ENCODE measurements at regions not wholly inside any gene's neighbourhood (a gene's known extent, or its start where the extent isn't known, plus 50 kb on each side); places are given as distances from the start of the nearest gene placed in this dataset.

DNA sequence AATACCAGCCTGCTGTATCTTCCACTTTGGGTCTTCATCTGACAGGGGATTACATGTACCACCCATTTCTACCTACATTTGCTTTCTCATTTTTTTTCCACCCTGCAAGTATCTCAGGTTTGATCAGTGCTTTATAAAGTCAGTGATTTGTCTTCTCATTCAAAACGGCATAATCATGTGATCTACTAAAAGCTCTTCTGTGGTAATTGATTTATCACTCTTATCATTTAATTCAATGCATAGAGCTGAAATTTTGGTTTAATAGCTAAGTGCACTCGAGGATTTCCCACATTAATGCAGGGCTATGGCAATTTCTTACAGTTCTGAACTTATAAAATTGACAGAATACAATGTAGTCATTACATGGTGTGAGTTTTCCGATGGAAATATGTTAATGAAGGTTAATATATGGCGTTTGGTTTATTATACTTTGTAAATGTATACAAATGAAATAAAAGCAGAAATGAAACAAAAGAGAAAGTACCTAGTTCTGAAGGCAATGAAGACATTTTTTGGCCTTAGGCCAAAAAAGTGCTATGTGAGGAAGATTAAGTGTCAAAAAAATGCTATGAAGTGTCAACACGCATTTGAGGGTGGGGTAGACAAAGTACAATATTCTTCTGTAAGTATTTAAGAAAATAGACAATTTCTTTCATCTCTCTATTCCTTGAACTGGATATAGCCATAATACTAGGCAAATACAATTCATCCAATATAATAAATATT lies 457.3 kb downstream of the ETV1 start:
- no peaks in the 10 kb centered on the region for H3K36me3 ChIP-seq (ENCODE audit: control insufficient read depth, low read length)
- TF ChIP-seq CTCF (IDR thresholded peaks at IDR 0.05; ENCODE audit: low read depth, low read length, poor library complexity, severe bottlenecking) (no peak), EZH2phosphoT487 (IDR thresholded peaks at IDR 0.05; ENCODE audit: borderline replicate concordance, low read length) (no peak)
- H3K9me2 ChIP-seq (replicated peaks; ENCODE audit: control insufficient read depth, low read length) = no peaks in the 10 kb centered on the region
- no peaks in the 10 kb centered on the region for H3K4me1 ChIP-seq (ENCODE audit: control insufficient read depth, low read length)
- no peaks in the 10 kb centered on the region for H3K9me3 ChIP-seq (ENCODE audit: control insufficient read depth, insufficient read depth, low read length)
- no peaks in the 10 kb centered on the region for H4K20me1 ChIP-seq (ENCODE audit: control insufficient read depth, insufficient read depth, low read depth, low read length)
- H3K4me3 ChIP-seq (ENCODE audit: low read length) = no peak overlapping the region
- no peaks in the 10 kb centered on the region for H3F3A ChIP-seq (ENCODE audit: control insufficient read depth, insufficient read depth)
- H3K27me3 ChIP-seq (ENCODE audit: control insufficient read depth, low read length) = no peaks in the 10 kb centered on the region
- no peak overlapping the region for H3K27ac ChIP-seq (ENCODE audit: low read depth, low read length)
- no peaks in the 10 kb centered on the region for H3K79me2 ChIP-seq (ENCODE audit: control insufficient read depth, low read length)
- H3K4me2 ChIP-seq (ENCODE audit: low read length) = no peak overlapping the region

- H3K27me3 ChIP-seq (ENCODE audit: control insufficient read depth, low read length) = no peaks in the 10 kb centered on the region
- TF ChIP-seq EZH2phosphoT487 (IDR thresholded peaks at IDR 0.05; ENCODE audit: borderline replicate concordance, low read length) (no peak), CTCF (IDR thresholded peaks at IDR 0.05; ENCODE audit: low read depth, low read length, poor library complexity, severe bottlenecking) (no peak)
- no peaks in the 10 kb centered on the region for H3K9me2 ChIP-seq (replicated peaks; ENCODE audit: control insufficient read depth, low read length)
- H3K4me1 ChIP-seq (ENCODE audit: control insufficient read depth, low read length) = no peaks in the 10 kb centered on the region
- H4K20me1 ChIP-seq (ENCODE audit: control insufficient read depth, insufficient read depth, low read depth, low read length) = no peaks in the 10 kb centered on the region
- H3K4me2 ChIP-seq (ENCODE audit: low read length) = no peak overlapping the region
- no peak overlapping the region for H3K4me3 ChIP-seq (ENCODE audit: low read length)
- no peak overlapping the region for H3K27ac ChIP-seq (ENCODE audit: low read depth, low read length)
- H3K79me2 ChIP-seq (ENCODE audit: control insufficient read depth, low read length) = no peaks in the 10 kb centered on the region
- H3F3A ChIP-seq (ENCODE audit: control insufficient read depth, insufficient read depth) = no peaks in the 10 kb centered on the region
- no peaks in the 10 kb centered on the region for H3K36me3 ChIP-seq (ENCODE audit: control insufficient read depth, low read length)
- H3K9me3 ChIP-seq (ENCODE audit: control insufficient read depth, insufficient read depth, low read length) = no peaks in the 10 kb centered on the region
Observed at GRCh38 chr7:13538669-13539068, 450.8 kb downstream of the ETV1 start.

GRCh38 chr7:13540429-13540828 lies 449.0 kb downstream of the ETV1 start:
- H3K9me2 ChIP-seq (replicated peaks; ENCODE audit: control insufficient read depth, low read length) = no peaks in the 10 kb centered on the region
- H3K79me2 ChIP-seq (ENCODE audit: control insufficient read depth, low read length) = no peaks in the 10 kb centered on the region
- no peak for TF ChIP-seq EZH2phosphoT487 (IDR thresholded peaks at IDR 0.05; ENCODE audit: borderline replicate concordance, low read length)
- TF ChIP-seq CTCF (IDR thresholded peaks at IDR 0.05; ENCODE audit: low read depth, low read length, poor library complexity, severe bottlenecking) = no peak
- H3K4me1 ChIP-seq (ENCODE audit: control insufficient read depth, low read length) = no peaks in the 10 kb centered on the region
- H3K36me3 ChIP-seq (ENCODE audit: control insufficient read depth, low read length) = no peaks in the 10 kb centered on the region
- no peaks in the 10 kb centered on the region for H3K9me3 ChIP-seq (ENCODE audit: control insufficient read depth, insufficient read depth, low read length)
- no peak overlapping the region for H3K4me2 ChIP-seq (ENCODE audit: low read length)
- no peak overlapping the region for H3K4me3 ChIP-seq (ENCODE audit: low read length)
- H3K27ac ChIP-seq (ENCODE audit: low read depth, low read length) = no peak overlapping the region
- no peaks in the 10 kb centered on the region for H3K27me3 ChIP-seq (ENCODE audit: control insufficient read depth, low read length)
- H4K20me1 ChIP-seq (ENCODE audit: control insufficient read depth, insufficient read depth, low read depth, low read length) = no peaks in the 10 kb centered on the region
- H3F3A ChIP-seq (ENCODE audit: control insufficient read depth, insufficient read depth) = no peaks in the 10 kb centered on the region

Measured in DOHH2 (cell line).